B cell (primary cell): ENCODE measurements at regions not wholly inside any gene's neighbourhood (a gene's known extent, or its start where the extent isn't known, plus 50 kb on each side); places are given as distances from the start of the nearest gene placed in this dataset.

Source experiments
- ATAC-seq: fragments of 200-7000 bp; cut with Tn5 transposase; one replicate; pipeline ENCODE4 v1.10.0; 2021; ENCODE audit warnings: low read depth, mild to moderate bottlenecking, moderate number of reproducible peaks, moderate library complexity
- CTCF ChIA-PET: fragments of 350-600 bp; sonication (Branson Sonifier 250); formaldehyde crosslinking; loops from one replicate; lab custom pipeline; 2021; ENCODE audit warnings: antibody characterized with exemption, inconsistent platforms; lab: Charles Lee
- POLR2A ChIA-PET: fragments of 350-600 bp; sonication (Branson Sonifier 250); formaldehyde crosslinking; loops from one replicate; lab custom pipeline; 2021; ENCODE audit warnings: antibody characterized with exemption; lab: Charles Lee
- DNase-seq: peaks from one replicate; pipeline ENCODE4 v3.0.0; 2013
- H2AFZ ChIP-seq: 2 replicates; pipeline ENCODE4 v1.6.1; 2012; ENCODE audit warnings: mild to moderate bottlenecking, low read depth, low read length; ENCODE audit not compliant: insufficient read depth, poor library complexity, severe bottlenecking
- H3K27ac ChIP-seq, 2 donors: 1 replicate in 1 of 2; 2 replicates in 1 of 2; pipeline ENCODE4 v1.5.1; 2012 to 2013; ENCODE audit warnings: low read length in 2 of 2, mild to moderate bottlenecking in 2 of 2, moderate library complexity in 1 of 2
- H3K27me3 ChIP-seq, 4 experiments: fragments of 200-600 bp in 1 of 4; sonication (generic) in 1 of 4; replicated peaks in 1 of 4; 1 replicate in 2 of 4; 2 replicates in 2 of 4; pipeline versions ENCODE4 v1.6.1 to v1.7.0; 2013 to 2016; ENCODE audit warnings: low read length in 3 of 4, mild to moderate bottlenecking in 2 of 4, mixed read lengths in 1 of 4, moderate library complexity in 1 of 4; ENCODE audit not compliant: insufficient read depth in 4 of 4, control insufficient read depth in 3 of 4; ENCODE audit errors: control extremely low read depth in 1 of 4
- H3K36me3 ChIP-seq, 2 experiments: replicated peaks in 1 of 2; 1 replicate in 1 of 2; 2 replicates in 1 of 2; pipeline versions ENCODE4 v1.6.1 to v1.7.1; 2013; ENCODE audit warnings: low read length in 1 of 2; ENCODE audit not compliant: insufficient read depth in 2 of 2, control insufficient read depth in 1 of 2; ENCODE audit errors: control extremely low read depth in 1 of 2, extremely low read depth in 1 of 2
- H3K4me1 ChIP-seq, 2 donors: fragments of 200-600 bp in 1 of 2; sonication (generic) in 1 of 2; 1 replicate in 1 of 2; 2 replicates in 1 of 2; pipeline versions ENCODE4 v1.5.1 to v1.6.1; 2013 to 2017; ENCODE audit warnings: low read length in 2 of 2; ENCODE audit not compliant: control insufficient read depth in 2 of 2, insufficient read depth in 2 of 2
- H3K4me2 ChIP-seq: replicated peaks from 2 replicates; pipeline ENCODE3; 2012; ENCODE audit warnings: mild to moderate bottlenecking, low read depth, low read length; ENCODE audit not compliant: poor library complexity, severe bottlenecking
- H3K4me3 ChIP-seq, 5 experiments: fragments of 200-600 bp in 1 of 5; sonication (generic) in 1 of 5; 1 replicate in 3 of 5; 2 replicates in 2 of 5; pipeline versions ENCODE4 v1.5.1 to v1.7.0; 2011 to 2016; ENCODE audit warnings: low read length in 4 of 5, mild to moderate bottlenecking in 4 of 5, low read depth in 2 of 5, control low read depth in 1 of 5, moderate library complexity in 1 of 5; ENCODE audit not compliant: insufficient read depth in 1 of 5; ENCODE audit errors: control extremely low read depth in 1 of 5, extremely low read depth in 1 of 5
- H3K79me2 ChIP-seq: fragments of 200-600 bp; sonication (generic); one replicate; pipeline ENCODE4 v1.6.0; 2016; ENCODE audit warnings: low read length; ENCODE audit not compliant: control insufficient read depth, insufficient read depth
- H3K9ac ChIP-seq: fragments of 200-600 bp; sonication (generic); 2 replicates; pipeline ENCODE4 v1.6.1; 2017; ENCODE audit warnings: mild to moderate bottlenecking, low read length, moderate library complexity
- H3K9me3 ChIP-seq, 3 donors: one replicate each; pipeline versions ENCODE4 v1.6.1 to v1.7.1; 2013; ENCODE audit warnings: low read length in 2 of 3; ENCODE audit not compliant: control insufficient read depth in 2 of 3, insufficient read depth in 1 of 3; ENCODE audit errors: control extremely low read depth in 1 of 3
- H4K20me1 ChIP-seq: 2 replicates; pipeline ENCODE4 v1.6.0; 2012; ENCODE audit warnings: mild to moderate bottlenecking, low read length; ENCODE audit not compliant: insufficient read depth, control insufficient read depth, poor library complexity, severe bottlenecking
- H3K27ac Mint-ChIP-seq: one replicate; pipeline ENCODE4 v1.8.0; 2021; ENCODE audit warnings: mixed read lengths
- H3K27me3 Mint-ChIP-seq: one replicate; pipeline ENCODE4 v1.8.0; 2021; ENCODE audit warnings: mixed read lengths
- H3K4me1 Mint-ChIP-seq: one replicate; pipeline ENCODE4 v1.8.0; 2021; ENCODE audit warnings: mixed read lengths
- H3K4me3 Mint-ChIP-seq: one replicate; pipeline ENCODE4 v1.8.0; 2021; ENCODE audit warnings: mixed read lengths
- H3K9me3 Mint-ChIP-seq: one replicate; pipeline ENCODE4 v1.8.0; 2022; ENCODE audit warnings: mixed read lengths; ENCODE audit not compliant: insufficient read depth
- EZH2 ChIP-seq: IDR thresholded peaks from 2 replicates; pipeline ENCODE4 v1.6.1; 2012; ENCODE audit warnings: borderline replicate concordance, low read depth, mild to moderate bottlenecking, moderate library complexity, low read length; ENCODE audit not compliant: insufficient read depth, poor library complexity, severe bottlenecking
- WGBS: methylation state at CpG from one replicate; pipeline ENCODE4 v1.1.5; 2013; ENCODE audit warnings: missing lambda C conversion rate; ENCODE audit not compliant: insufficient coverage; 5-methylcytosine and 5-hydroxymethylcytosine counted together
- intact Hi-C: fragments of 100-400 bp; cut with micrococcal nuclease; formaldehyde crosslinking; loops from one replicate; pipeline ENCODE4 v1.10.0; 2022
- TF ChIP-seq, protein P1 (sequence below): fragments of 200-600 bp; IDR thresholded peaks from one replicate; pipeline ENCODE4 v1.8.0; 2022; ENCODE audit warnings: antibody characterized with exemption, mild to moderate bottlenecking

DNA sequence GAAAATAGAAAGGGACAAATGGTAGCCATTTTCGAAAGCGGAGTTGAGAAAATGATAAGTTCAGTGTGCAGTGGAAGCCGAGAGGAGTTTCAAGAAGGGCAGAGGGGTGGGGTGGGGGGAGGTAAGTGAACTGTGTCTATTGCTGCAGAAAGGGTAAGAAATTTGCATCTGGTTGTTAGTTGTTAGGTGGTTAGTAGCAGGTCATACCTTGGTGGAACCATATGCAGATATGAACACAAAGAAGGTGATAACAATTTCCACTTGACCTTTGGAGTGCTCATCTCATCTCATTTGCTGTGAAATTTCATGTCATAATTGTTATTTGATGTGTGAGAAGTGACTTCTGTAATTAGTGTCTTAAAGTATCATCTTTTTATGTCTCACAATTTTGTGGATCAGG, 288.2 kb downstream of the QKI start:
- peak overlapping the region in 1 of 5 experiments; percentile 12 for H3K4me3 ChIP-seq
- WGBS, result 43% methylated on average over 3 of the region's 3 CpGs

DNA sequence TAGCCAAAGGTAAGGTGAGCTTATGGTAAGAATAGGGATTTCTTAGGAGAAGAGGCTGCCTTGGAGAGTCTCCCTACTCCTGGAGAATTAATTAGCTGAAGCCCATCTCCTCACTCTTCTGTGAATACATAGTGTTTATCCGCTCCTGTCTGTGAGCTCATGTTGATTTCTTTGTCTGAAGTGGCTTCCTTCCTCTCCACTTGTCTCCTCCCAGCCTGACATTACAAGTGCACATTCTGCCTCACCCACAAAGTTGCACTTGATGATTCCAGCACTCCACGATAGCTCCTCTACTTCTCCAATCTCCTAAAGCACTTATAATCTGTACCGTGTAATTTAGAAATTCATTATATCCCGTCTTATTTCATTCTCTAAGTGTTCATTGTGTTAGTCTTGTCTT, 287.2 kb downstream of the QKI start:
- H3K9me3 Mint-ChIP-seq, result no peaks in the 10 kb centered on the region
- H3K4me3 Mint-ChIP-seq, result peak overlapping the region; percentile 71
- Histone ChIP-seq H3K9ac (no peak overlapping the region), H3K4me3 (no peak overlapping the region), H3K4me1 (peaks cover 62 to 74% of the 10 kb centered on the region in 2 donors), H3K4me2 (peak overlapping the region; percentile 51), H3K9me3 (no peaks in the 10 kb centered on the region), H3K79me2 (no peaks in the 10 kb centered on the region), H3K27me3 (no peaks in the 10 kb centered on the region), H3K27ac (no peak overlapping the region), H2AFZ (no peak overlapping the region), H3K36me3 (no peaks in the 10 kb centered on the region), H4K20me1 (no peaks in the 10 kb centered on the region)
- 60% methylated on average over 1 of the region's 4 CpGs for WGBS
- intact Hi-C loops, result no loop called here
- DNase-seq (no peak), ATAC-seq (no peak)
- H3K27me3 Mint-ChIP-seq, result peaks cover 4% of the 10 kb centered on the region
- no peak overlapping the region for H3K27ac Mint-ChIP-seq
- TF ChIP-seq, protein P1, sequence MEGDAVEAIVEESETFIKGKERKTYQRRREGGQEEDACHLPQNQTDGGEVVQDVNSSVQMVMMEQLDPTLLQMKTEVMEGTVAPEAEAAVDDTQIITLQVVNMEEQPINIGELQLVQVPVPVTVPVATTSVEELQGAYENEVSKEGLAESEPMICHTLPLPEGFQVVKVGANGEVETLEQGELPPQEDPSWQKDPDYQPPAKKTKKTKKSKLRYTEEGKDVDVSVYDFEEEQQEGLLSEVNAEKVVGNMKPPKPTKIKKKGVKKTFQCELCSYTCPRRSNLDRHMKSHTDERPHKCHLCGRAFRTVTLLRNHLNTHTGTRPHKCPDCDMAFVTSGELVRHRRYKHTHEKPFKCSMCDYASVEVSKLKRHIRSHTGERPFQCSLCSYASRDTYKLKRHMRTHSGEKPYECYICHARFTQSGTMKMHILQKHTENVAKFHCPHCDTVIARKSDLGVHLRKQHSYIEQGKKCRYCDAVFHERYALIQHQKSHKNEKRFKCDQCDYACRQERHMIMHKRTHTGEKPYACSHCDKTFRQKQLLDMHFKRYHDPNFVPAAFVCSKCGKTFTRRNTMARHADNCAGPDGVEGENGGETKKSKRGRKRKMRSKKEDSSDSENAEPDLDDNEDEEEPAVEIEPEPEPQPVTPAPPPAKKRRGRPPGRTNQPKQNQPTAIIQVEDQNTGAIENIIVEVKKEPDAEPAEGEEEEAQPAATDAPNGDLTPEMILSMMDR, result no peak
- no peak for TF ChIP-seq EZH2
- POLR2A ChIA-PET, result no interaction called here
- CTCF ChIA-PET, result interaction anchor here (0.7 to 1.4 kb wide), 3 partner anchors 11 to 95 kb away, joined by 3 to 4 read pairs (median 3); no protein-coding TSS in a partner anchor
- H3K4me1 Mint-ChIP-seq, result peaks cover 77% of the 10 kb centered on the region

More for the DNA sequence above, 288.2 kb downstream of the QKI start:
- peak overlapping the region; percentile 4 for H3K27ac Mint-ChIP-seq
- Histone ChIP-seq H3K9me3 (no peaks in the 10 kb centered on the region), H3K9ac (no peak overlapping the region), H4K20me1 (no peaks in the 10 kb centered on the region), H3K36me3 (no peaks in the 10 kb centered on the region), H3K4me1 (peaks cover 72 to 83% of the 10 kb centered on the region in 2 donors), H3K27me3 (no peaks in the 10 kb centered on the region), H3K4me2 (peak overlapping the region; percentile 51), H3K79me2 (no peaks in the 10 kb centered on the region), H2AFZ (peak overlapping the region; percentile 18), H3K27ac (no peak overlapping the region)
- no peak for TF ChIP-seq EZH2
- TF ChIP-seq, protein P1, result no peak
- POLR2A ChIA-PET, result no interaction called here
- DNase-seq (no peak), ATAC-seq (no peak)
- peak overlapping the region; percentile 71 for H3K4me3 Mint-ChIP-seq
- no peaks in the 10 kb centered on the region for H3K9me3 Mint-ChIP-seq
- CTCF ChIA-PET, result interaction anchor here (1.2 to 1.4 kb wide), 2 partner anchors 10 to 30 kb away, joined by 3 to 4 read pairs; no protein-coding TSS in a partner anchor
- H3K27me3 Mint-ChIP-seq, result peaks cover 2% of the 10 kb centered on the region
- peaks cover 85% of the 10 kb centered on the region for H3K4me1 Mint-ChIP-seq
- intact Hi-C loops, result no loop called here
